Esophagus (tissue), 2 donors: ENCODE measurements at regions not wholly inside any gene's neighbourhood (a gene's known extent, or its start where the extent isn't known, plus 50 kb on each side); places are given as distances from the start of the nearest gene placed in this dataset.

ENCODE experiments used
- H3K27ac ChIP-seq, 2 donors: one replicate each; pipeline ENCODE4 v1.5.1; 2013; ENCODE audit warnings: low read depth in 2 of 2, mild to moderate bottlenecking in 2 of 2, inconsistent platforms in 1 of 2, low read length in 1 of 2, moderate library complexity in 1 of 2
- H3K27me3 ChIP-seq, 2 donors: one replicate each; pipeline ENCODE4 v1.6.1; 2013; ENCODE audit warnings: low read length in 2 of 2, control low read depth in 1 of 2, mild to moderate bottlenecking in 1 of 2; ENCODE audit not compliant: insufficient read depth in 2 of 2, control insufficient read depth in 1 of 2
- H3K36me3 ChIP-seq, 2 donors: one replicate each; pipeline ENCODE4 v1.6.1; 2013; ENCODE audit warnings: low read length in 1 of 2; ENCODE audit not compliant: control insufficient read depth in 2 of 2, insufficient read depth in 2 of 2
- H3K4me1 ChIP-seq, 2 donors: one replicate each; pipeline ENCODE4 v1.6.1; 2013; ENCODE audit warnings: low read length in 1 of 2; ENCODE audit not compliant: control insufficient read depth in 2 of 2, insufficient read depth in 2 of 2
- H3K4me3 ChIP-seq, 2 donors: one replicate each; pipeline ENCODE4 v1.5.1; 2013; ENCODE audit warnings: low read length in 2 of 2, mild to moderate bottlenecking in 2 of 2, low read depth in 1 of 2, moderate library complexity in 1 of 2
- H3K9me3 ChIP-seq, 2 donors: one replicate each; pipeline ENCODE4 v1.6.1; 2013; ENCODE audit warnings: mild to moderate bottlenecking in 2 of 2, low read depth in 1 of 2, low read length in 1 of 2, moderate library complexity in 1 of 2; ENCODE audit not compliant: control insufficient read depth in 2 of 2, insufficient read depth in 1 of 2
- WGBS, 2 donors: extraction: QIAGEN DNeasy Blood & Tissue Kit; methylation state at CpG; one replicate each; pipeline ENCODE4 v1.1.7; 2013; 5-methylcytosine and 5-hydroxymethylcytosine counted together
- donor health status: healthy with polysubstance abuse.
- donor health status: Bipolar disorder and iron deficiency.

DNA sequence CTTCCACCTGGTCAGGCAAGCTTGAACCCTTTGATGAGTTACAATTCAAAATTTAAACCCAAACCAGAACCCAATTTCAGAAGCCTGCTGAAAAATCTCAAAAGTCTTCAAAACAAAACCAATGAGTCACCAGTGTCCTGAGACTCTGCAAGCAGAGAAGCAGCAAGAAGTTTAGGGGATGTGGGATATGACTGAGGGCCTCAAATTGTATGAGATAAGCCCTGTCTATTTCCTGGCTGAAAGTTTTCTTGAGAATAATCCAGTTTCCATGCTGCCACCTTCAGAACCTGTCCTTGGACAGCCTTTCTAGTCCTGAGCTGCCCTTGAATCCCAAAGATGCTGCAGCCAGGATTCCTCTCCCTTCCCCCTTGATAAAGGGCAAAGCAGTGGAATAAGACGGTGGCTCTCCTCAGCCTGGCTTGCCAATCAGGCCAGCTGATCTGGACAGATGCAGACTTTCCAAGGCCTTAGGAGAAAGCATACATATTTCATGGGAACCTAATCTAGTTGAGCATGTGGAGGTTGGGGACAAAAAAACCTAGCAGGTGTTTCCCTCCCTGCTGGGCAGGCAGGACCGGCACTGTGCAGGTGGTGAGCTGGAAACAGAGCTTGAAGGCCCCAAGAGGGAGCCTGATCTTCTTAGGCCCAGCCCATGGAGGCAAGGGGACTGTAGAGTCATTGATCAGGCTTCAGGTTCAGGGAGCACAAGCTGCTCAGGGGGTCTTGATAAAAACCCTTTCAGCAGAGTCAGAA lies 278.0 kb upstream of the MGAT5 start:
- H3K27me3 ChIP-seq, result no peaks in the 10 kb centered on the region
- no peak overlapping the region for H3K4me3 ChIP-seq
- H3K9me3 ChIP-seq, result no peaks in the 10 kb centered on the region
- no peak overlapping the region for H3K27ac ChIP-seq
- 37 to 45% methylated on average over 2 of the region's 2 CpGs for WGBS, 2 donors
- no peaks in the 10 kb centered on the region for H3K36me3 ChIP-seq
- H3K4me1 ChIP-seq, result no peaks in the 10 kb centered on the region

DNA sequence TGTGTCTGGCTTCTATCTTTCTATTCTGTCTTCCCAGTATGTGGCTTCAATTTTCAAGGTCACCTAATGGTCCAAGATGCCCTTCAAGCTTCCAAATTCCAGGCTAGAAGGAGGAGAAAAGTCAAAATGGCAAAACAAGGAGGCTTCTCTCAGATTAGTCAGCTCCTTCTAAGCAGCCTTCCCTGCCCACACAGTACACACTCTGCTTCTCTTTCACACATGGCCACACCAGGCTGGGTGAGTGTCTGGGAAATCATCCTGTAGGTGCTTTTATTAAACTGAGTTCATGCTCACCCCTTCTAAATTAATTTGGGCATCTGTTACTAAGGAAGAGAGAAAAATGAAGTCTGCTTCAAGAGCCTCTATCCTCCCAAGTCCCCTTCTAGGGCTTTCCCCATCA lies 277.2 kb upstream of the MGAT5 start:
- H3K4me3 ChIP-seq, result no peak overlapping the region
- H3K9me3 ChIP-seq, result no peaks in the 10 kb centered on the region
- no peaks in the 10 kb centered on the region for H3K36me3 ChIP-seq
- H3K27ac ChIP-seq, result no peak overlapping the region
- no peaks in the 10 kb centered on the region for H3K27me3 ChIP-seq
- no peaks in the 10 kb centered on the region for H3K4me1 ChIP-seq

DNA sequence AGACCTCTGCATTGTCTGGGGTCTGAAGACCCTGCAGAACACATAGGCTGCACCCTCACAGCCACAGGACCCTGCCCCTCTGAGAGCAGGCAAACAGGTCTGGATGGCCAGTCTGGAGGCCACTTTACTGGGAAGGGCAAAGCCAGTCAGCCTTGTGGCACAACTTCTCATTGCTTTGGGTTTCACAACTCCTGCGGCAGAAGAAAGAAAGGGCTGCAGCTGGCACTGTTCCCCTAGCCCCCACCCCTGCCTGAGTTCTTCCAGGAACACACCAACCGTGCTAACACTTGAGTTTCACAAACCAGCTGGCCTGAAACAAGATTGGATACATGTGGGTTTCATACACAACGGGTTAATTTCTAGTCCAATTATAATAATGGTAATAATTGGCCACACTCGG lies 276.5 kb upstream of the MGAT5 start:
- H3K27me3 ChIP-seq, result no peaks in the 10 kb centered on the region
- no peaks in the 10 kb centered on the region for H3K36me3 ChIP-seq
- no peaks in the 10 kb centered on the region for H3K4me1 ChIP-seq
- no peak overlapping the region for H3K4me3 ChIP-seq
- no peak overlapping the region for H3K27ac ChIP-seq
- WGBS, 2 donors, result 55 to 63% methylated on average over 4 of the region's 4 CpGs
- no peaks in the 10 kb centered on the region for H3K9me3 ChIP-seq

DNA sequence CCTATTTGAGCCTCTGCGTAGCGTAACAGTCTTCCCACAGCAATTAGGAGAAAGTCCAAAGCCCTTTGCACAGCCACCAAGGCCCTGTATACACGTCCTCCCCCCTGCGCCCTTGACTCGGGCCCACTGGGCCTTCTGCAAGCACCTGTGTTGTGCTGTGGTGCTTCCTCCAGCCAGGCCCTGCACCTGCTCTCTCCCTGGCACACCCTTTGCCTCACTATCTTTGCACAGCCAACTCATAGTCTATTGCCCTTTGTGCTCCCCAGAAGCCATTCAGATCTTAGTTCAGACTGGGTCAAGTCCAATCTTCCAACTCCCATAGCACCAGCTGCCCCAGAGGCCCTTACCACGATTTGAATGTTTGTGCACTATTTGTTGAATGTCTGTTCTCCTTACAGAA lies 271.6 kb upstream of the MGAT5 start:
- Histone ChIP-seq H3K9me3 (no peaks in the 10 kb centered on the region), H3K36me3 (no peaks in the 10 kb centered on the region), H3K4me3 (no peak overlapping the region), H3K27me3 (no peaks in the 10 kb centered on the region), H3K27ac (no peak overlapping the region), H3K4me1 (no peaks in the 10 kb centered on the region)
- WGBS, 2 donors, result 73 to 80% methylated on average over 6 of the region's 6 CpGs

DNA sequence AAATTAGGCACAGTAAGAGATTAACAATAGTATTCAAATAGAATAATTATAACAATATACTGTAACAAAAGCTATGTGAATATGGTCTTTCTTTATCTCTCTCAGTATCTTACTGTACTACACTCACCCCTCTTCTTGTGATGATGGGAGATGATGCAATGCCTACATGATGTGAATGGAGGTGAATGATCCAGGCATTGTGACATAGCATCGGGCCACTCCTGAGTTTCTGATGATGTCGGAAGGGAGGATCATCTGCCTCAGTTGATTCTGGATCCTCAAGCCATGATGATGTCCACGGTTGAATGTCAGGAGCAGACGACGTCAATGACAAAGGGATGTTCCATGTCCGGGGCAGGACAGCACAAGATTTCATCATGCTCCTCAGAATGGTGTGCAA lies 268.3 kb upstream of the MGAT5 start:
- no peak overlapping the region for H3K4me3 ChIP-seq
- H3K36me3 ChIP-seq, result no peaks in the 10 kb centered on the region
- no peak overlapping the region for H3K27ac ChIP-seq
- peaks cover 0 to 2% of the 10 kb centered on the region in 2 donors for H3K9me3 ChIP-seq
- WGBS, 2 donors, result 91 to 94% methylated on average over 6 of the region's 6 CpGs
- H3K4me1 ChIP-seq, result no peaks in the 10 kb centered on the region
- H3K27me3 ChIP-seq, result no peaks in the 10 kb centered on the region

DNA sequence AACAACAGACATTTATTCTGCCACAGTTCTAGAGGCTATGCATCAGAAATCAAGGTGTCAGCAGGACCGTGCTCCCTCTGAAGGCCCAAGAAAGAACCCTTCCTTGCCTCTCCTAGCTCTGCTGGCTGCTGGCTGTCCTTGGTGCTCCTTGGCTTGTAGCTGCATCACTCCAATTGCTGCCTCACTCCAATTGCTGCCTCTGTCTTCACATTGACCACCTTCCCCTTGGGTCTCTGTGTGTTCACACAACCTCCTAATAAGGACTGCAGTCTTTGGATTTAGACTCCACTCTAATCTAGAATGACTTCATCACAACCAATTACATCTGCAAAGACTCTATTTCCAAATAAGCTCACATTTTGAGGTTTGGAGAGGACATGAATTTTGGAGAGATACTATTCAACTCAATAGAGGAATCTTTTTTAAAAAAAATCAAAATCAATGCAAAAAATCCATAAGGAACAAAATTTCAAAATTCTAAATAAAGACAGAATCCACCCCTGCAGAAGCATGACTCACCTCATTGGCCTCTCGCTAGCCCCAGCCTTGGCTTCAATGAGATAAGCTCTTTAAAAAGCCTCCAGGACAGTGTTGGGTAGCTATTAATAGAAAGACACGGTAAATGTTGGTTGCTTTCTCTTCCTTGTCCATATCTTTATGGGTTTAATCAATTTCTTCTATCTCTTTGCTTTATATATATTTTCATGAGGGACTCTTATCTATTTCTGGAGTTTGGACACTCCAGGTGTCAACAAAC lies 267.6 kb upstream of the MGAT5 start:
- H3K4me1 ChIP-seq, result no peaks in the 10 kb centered on the region
- H3K9me3 ChIP-seq, result peaks cover 0 to 2% of the 10 kb centered on the region in 2 donors
- H3K27ac ChIP-seq, result no peak overlapping the region
- H3K4me3 ChIP-seq, result no peak overlapping the region
- 53 to 57% methylated on average over 3 of the region's 3 CpGs for WGBS, 2 donors
- H3K27me3 ChIP-seq, result no peaks in the 10 kb centered on the region
- H3K36me3 ChIP-seq, result no peaks in the 10 kb centered on the region

DNA sequence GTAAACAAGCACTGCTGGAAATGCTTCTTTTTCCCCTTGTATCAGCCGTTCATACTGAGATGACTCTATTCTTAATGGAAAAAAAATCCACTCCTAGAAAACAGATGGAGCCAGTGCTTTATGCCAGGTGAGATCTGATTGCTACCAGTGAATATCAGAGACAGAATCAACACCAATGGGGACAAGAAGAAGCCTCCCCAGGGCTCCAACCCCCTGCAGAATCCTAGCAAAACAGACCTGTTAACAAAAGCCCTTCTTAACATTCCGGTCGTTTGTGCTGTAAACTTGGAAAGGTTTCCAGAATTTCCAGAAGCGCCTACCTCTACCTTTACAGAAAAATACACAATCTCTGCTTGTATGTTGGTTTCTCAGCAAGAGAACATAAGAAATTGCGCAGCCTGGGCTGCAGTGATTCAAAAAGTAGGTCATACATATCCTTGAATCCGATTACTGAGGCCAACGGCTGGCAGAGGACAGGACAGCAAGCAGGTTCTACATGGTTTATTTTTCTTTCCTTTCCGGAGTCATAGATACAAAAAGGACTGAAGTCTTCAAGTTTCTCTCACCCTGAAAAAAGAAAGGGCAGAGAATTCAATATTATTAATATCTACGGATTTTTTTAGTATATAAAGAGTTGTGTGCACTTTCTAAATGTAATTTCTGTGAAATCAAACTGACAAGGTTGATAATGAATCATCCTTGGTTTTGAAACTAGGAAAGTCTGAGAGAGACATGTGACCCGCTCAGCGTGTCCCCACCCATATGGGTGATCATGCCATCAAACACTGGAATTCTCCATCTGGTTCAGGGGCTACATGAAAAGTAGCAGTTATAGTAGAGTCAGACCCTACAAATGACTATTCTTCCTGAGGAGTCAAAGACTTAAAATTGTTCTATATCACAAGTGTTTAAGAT lies 266.7 kb upstream of the MGAT5 start:
- WGBS, 2 donors, result 58 to 60% methylated on average over 11 of the region's 11 CpGs
- Histone ChIP-seq H3K4me3 (no peak overlapping the region), H3K9me3 (peaks cover 0 to 2% of the 10 kb centered on the region in 2 donors), H3K4me1 (no peaks in the 10 kb centered on the region), H3K27me3 (no peaks in the 10 kb centered on the region), H3K36me3 (no peaks in the 10 kb centered on the region), H3K27ac (no peak overlapping the region)

DNA sequence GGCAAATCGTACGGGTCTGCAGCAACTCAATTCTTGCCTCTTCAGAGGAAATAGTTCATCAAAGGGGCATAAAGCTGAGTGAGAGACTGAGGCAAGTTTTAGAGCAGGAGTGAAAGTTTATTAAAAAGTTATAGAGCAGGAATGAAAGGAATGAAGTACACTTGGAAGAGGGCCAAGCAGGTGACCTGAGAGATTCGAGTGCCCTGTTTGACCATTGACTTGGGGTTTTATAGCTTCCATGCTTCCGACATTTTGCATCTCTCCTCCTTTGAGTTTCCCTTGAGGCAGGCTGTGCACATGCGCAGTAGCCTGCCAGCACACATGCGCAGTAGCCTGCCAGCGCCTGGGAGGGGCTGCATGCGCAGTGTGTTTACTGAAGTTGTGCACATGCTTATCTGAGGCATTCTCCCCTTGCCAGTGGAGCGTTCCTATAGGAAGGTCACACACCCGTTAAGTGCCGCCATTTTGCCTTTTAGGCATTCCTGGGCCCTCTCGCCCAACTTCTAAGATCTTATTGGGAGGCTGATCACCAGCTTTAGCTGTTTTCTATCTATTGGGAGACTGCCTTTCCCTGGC lies 265.5 kb upstream of the MGAT5 start:
- H3K27ac ChIP-seq, result no peak overlapping the region
- H3K9me3 ChIP-seq, result peaks cover 0 to 2% of the 10 kb centered on the region in 2 donors
- H3K4me1 ChIP-seq, result no peaks in the 10 kb centered on the region
- no peaks in the 10 kb centered on the region for H3K36me3 ChIP-seq
- 86 to 93% methylated on average over 12 of the region's 12 CpGs for WGBS, 2 donors
- H3K27me3 ChIP-seq, result no peaks in the 10 kb centered on the region
- H3K4me3 ChIP-seq, result no peak overlapping the region

DNA sequence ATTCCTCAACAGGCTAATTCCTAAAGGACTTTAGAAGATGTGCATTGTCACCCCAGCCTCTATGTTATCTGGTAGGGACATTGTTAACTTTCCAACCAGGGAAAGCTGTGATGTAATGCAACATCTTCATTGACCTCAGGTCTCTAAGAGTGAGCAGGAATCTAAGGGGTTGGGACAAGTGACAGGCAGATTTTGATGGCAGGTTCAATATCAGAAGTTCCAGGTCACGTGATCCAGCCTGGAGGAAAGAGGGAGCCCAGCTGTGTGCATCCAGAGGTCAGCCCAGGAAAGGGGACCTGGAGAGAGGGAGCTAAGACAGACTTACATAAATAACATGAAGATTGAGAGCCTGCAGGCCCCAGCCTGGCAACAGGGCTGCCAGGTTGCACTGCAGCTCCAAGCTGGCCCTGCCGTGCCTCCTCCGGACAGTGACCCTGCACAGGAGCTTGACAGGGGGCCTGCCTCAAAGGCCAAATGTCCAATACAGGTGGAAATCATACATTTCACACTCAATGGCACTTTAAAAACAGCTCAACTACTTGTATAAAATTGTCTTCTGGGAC lies 262.2 kb upstream of the MGAT5 start:
- Histone ChIP-seq H3K4me3 (no peak overlapping the region), H3K27me3 (no peaks in the 10 kb centered on the region), H3K27ac (no peak overlapping the region), H3K36me3 (no peaks in the 10 kb centered on the region), H3K4me1 (no peaks in the 10 kb centered on the region), H3K9me3 (peaks cover 0 to 2% of the 10 kb centered on the region in 2 donors)
- WGBS, 2 donors, result 75 to 77% methylated on average over 3 of the region's 3 CpGs
